GM23338 (cell line): ENCODE measurements at regions not wholly inside any gene's neighbourhood (a gene's known extent, or its start where the extent isn't known, plus 50 kb on each side); places are given as distances from the start of the nearest gene placed in this dataset.

Experiments
- ATAC-seq: fragments of 200-7000 bp; cut with Tn5 transposase; 3 replicates; pipeline ENCODE4 v1.9.1; 2020
- DNase-seq: peaks from one replicate; pipeline ENCODE4 v3.0.0-alpha.2; 2015; ENCODE audit warnings: low spot score
- H2AFZ ChIP-seq: fragments of 200-600 bp; sonication (generic); 2 replicates; pipeline ENCODE4 v1.8.0; 2016; ENCODE audit warnings: antibody characterized with exemption, mild to moderate bottlenecking, moderate library complexity
- H3F3A ChIP-seq: fragments of 200-600 bp; sonication (generic); replicated peaks from 2 replicates; pipeline ENCODE4 v1.8.0; 2017; ENCODE audit warnings: antibody characterized with exemption, mixed run types, low read depth
- H3K27ac ChIP-seq: fragments of 200-600 bp; sonication (generic); 2 replicates; pipeline ENCODE4 v1.6.1; 2016; ENCODE audit warnings: low read depth
- H3K27me3 ChIP-seq: fragments of 200-600 bp; sonication (generic); 2 replicates; pipeline ENCODE4 v1.8.0; 2016; ENCODE audit warnings: mild to moderate bottlenecking, mixed run types, moderate library complexity; ENCODE audit not compliant: insufficient read depth
- H3K36me3 ChIP-seq: fragments of 200-600 bp; sonication (generic); 2 replicates; pipeline ENCODE4 v1.8.0; 2016; ENCODE audit warnings: mild to moderate bottlenecking; ENCODE audit not compliant: insufficient read depth
- H3K4me1 ChIP-seq: fragments of 200-600 bp; sonication (generic); 2 replicates; pipeline ENCODE4 v1.8.0; 2016; ENCODE audit warnings: mild to moderate bottlenecking, moderate library complexity; ENCODE audit not compliant: insufficient read depth
- H3K4me2 ChIP-seq: fragments of 200-600 bp; sonication (generic); 2 replicates; pipeline ENCODE4 v1.7.1; 2017; ENCODE audit warnings: mixed run types
- H3K4me3 ChIP-seq: fragments of 200-600 bp; sonication (generic); 2 replicates; pipeline ENCODE4 v1.6.1; 2016; ENCODE audit warnings: mixed run types
- H3K79me2 ChIP-seq: fragments of 200-600 bp; sonication (generic); replicated peaks from 2 replicates; pipeline ENCODE4 v1.8.0; 2017; ENCODE audit warnings: mild to moderate bottlenecking; ENCODE audit not compliant: insufficient read depth
- H3K9me2 ChIP-seq: fragments of 200-600 bp; sonication (generic); 2 replicates; pipeline ENCODE4 v1.8.0; 2017; ENCODE audit not compliant: insufficient read depth
- H4K20me1 ChIP-seq: fragments of 200-600 bp; sonication (generic); replicated peaks from 2 replicates; pipeline ENCODE4 v1.8.0; 2017; ENCODE audit warnings: mild to moderate bottlenecking; ENCODE audit not compliant: insufficient read depth
- H3K27ac Mint-ChIP-seq: 2 replicates; pipeline ENCODE4 v1.8.0; 2020; ENCODE audit warnings: inconsistent platforms, mild to moderate bottlenecking, moderate library complexity, mixed read lengths
- H3K27me3 Mint-ChIP-seq: 3 replicates; pipeline ENCODE4 v1.8.0; 2022; ENCODE audit warnings: low read depth, mild to moderate bottlenecking, moderate library complexity, mixed read lengths, inconsistent platforms; ENCODE audit not compliant: insufficient read depth, poor library complexity
- H3K36me3 Mint-ChIP-seq: 3 replicates; pipeline ENCODE4 v1.8.0; 2021; ENCODE audit warnings: low read depth, mild to moderate bottlenecking, inconsistent platforms, moderate library complexity, mixed read lengths
- H3K4me1 Mint-ChIP-seq: 3 replicates; pipeline ENCODE4 v1.8.0; 2020; ENCODE audit warnings: mild to moderate bottlenecking, inconsistent platforms, mixed read lengths
- H3K4me3 Mint-ChIP-seq: 3 replicates; pipeline ENCODE4 v1.8.0; 2021; ENCODE audit warnings: moderate library complexity, mild to moderate bottlenecking, inconsistent platforms, mixed read lengths
- H3K9me3 Mint-ChIP-seq: 3 replicates; pipeline ENCODE4 v1.8.0; 2020; ENCODE audit warnings: moderate library complexity, mild to moderate bottlenecking, inconsistent platforms, mixed read lengths
- CREB1 ChIP-seq: fragments of 250-450 bp; sonication (Bioruptor Pico); IDR thresholded peaks from 2 replicates; pipeline ENCODE4 v1.5.0; 2020; ENCODE audit warnings: low read depth, mild to moderate bottlenecking, moderate library complexity
- CTCF ChIP-seq, 2 experiments: fragments of 200-600 bp in 1 of 2; sonication (generic) in 1 of 2; conservative IDR thresholded peaks; 2 replicates each; pipeline versions ENCODE4 v1.5.1 to v1.6.1; 2016 to 2017; ENCODE audit warnings: antibody characterized with exemption in 2 of 2, low read depth in 2 of 2, mild to moderate bottlenecking in 2 of 2, moderate library complexity in 1 of 2
- ZNF114 ChIP-seq: fragments of 250-450 bp; sonication (Bioruptor Pico); IDR thresholded peaks from 2 replicates; pipeline ENCODE4 v1.5.0; 2020; ENCODE audit warnings: mild to moderate bottlenecking, moderate library complexity
- ZNF331 ChIP-seq: fragments of 250-450 bp; sonication (Bioruptor Pico); IDR thresholded peaks from 2 replicates; pipeline ENCODE4 v1.5.0; 2020; ENCODE audit warnings: low read depth, mild to moderate bottlenecking, moderate library complexity
- TF ChIP-seq, protein P1 (sequence below): fragments of 250-450 bp; sonication (Bioruptor Pico); IDR thresholded peaks from 2 replicates; pipeline ENCODE4 v1.5.0; 2020; ENCODE audit warnings: mild to moderate bottlenecking, moderate library complexity

DNA sequence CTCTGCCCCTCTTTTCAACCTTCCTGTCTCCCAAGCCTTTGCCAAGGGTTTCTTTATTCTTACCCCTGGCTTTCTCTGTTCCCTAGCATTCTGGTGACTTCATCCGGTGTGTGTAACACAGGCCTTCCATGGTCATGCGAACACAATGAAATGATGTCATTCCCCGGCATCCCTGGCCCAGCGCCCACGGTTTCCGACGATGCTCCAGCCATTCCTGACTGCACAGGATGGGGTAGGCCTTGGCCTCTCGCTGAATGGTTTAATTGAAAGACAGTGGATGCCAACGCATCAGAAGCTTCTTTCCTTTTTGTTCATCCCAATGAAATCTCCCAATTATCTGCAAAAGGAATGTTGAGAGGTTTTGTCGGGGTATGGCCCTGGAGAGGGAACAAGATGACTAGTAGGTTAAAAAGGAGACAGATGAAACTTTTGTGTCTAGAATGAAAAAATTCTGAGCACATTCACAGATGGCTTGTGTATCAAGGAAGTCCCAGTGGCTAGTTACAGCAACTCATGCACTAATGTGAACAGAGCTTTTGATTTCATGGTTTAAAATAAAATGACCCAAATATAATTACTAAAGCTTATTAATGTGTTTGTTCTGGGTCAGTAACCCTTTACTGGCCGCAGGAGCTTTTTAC lies 655.0 kb downstream of the QKI start:
- no peaks in the 10 kb centered on the region for H3K79me2 ChIP-seq
- H3K36me3 ChIP-seq, result no peaks in the 10 kb centered on the region
- no peaks in the 10 kb centered on the region for H3K4me1 ChIP-seq
- Mint-ChIP-seq H3K36me3 (no peaks in the 10 kb centered on the region), H3K9me3 (no peaks in the 10 kb centered on the region), H3K4me1 (no peaks in the 10 kb centered on the region), H3K27ac (no peak overlapping the region), H3K4me3 (no peak overlapping the region), H3K27me3 (no peaks in the 10 kb centered on the region)
- H3K27me3 ChIP-seq, result no peaks in the 10 kb centered on the region
- H3K9me2 ChIP-seq, result no peaks in the 10 kb centered on the region
- H3K4me3 ChIP-seq, result no peak overlapping the region
- peak overlapping the region; percentile 7; the same call in 1 of the 2 replicates for H2AFZ ChIP-seq
- H3F3A ChIP-seq, result no peaks in the 10 kb centered on the region
- ATAC-seq, result no peak; the same call in 2 of the 3 replicates
- H3K4me2 ChIP-seq, result no peak overlapping the region
- DNase-seq, result no peak
- H4K20me1 ChIP-seq, result no peaks in the 10 kb centered on the region
- TF ChIP-seq ZNF331 (CRISPR knock-in tag), result no peak
- H3K27ac ChIP-seq, result no peak overlapping the region

GRCh38 chr6:164068527-164068926 lies 654.0 kb downstream of the QKI start:
- Histone ChIP-seq H3K4me2 (no peak overlapping the region), H3K4me1 (no peaks in the 10 kb centered on the region), H3K27ac (no peak overlapping the region), H3F3A (no peaks in the 10 kb centered on the region), H3K36me3 (no peaks in the 10 kb centered on the region), H3K4me3 (no peak overlapping the region), H3K27me3 (no peaks in the 10 kb centered on the region), H2AFZ (no peak overlapping the region), H3K79me2 (no peaks in the 10 kb centered on the region), H3K9me2 (no peaks in the 10 kb centered on the region), H4K20me1 (no peaks in the 10 kb centered on the region)
- Mint-ChIP-seq H3K4me3 (no peak overlapping the region), H3K27me3 (no peaks in the 10 kb centered on the region), H3K27ac (no peak overlapping the region), H3K36me3 (no peaks in the 10 kb centered on the region), H3K4me1 (no peaks in the 10 kb centered on the region), H3K9me3 (no peaks in the 10 kb centered on the region)
- TF ChIP-seq CTCF (conservative IDR thresholded peaks at IDR 0.05; ENCODE audit: low read depth in 2 of 2) (no peak), ZNF114 (CRISPR knock-in tag) (no peak), CREB1 (CRISPR knock-in tag) (no peak)
- TF ChIP-seq, protein P1, sequence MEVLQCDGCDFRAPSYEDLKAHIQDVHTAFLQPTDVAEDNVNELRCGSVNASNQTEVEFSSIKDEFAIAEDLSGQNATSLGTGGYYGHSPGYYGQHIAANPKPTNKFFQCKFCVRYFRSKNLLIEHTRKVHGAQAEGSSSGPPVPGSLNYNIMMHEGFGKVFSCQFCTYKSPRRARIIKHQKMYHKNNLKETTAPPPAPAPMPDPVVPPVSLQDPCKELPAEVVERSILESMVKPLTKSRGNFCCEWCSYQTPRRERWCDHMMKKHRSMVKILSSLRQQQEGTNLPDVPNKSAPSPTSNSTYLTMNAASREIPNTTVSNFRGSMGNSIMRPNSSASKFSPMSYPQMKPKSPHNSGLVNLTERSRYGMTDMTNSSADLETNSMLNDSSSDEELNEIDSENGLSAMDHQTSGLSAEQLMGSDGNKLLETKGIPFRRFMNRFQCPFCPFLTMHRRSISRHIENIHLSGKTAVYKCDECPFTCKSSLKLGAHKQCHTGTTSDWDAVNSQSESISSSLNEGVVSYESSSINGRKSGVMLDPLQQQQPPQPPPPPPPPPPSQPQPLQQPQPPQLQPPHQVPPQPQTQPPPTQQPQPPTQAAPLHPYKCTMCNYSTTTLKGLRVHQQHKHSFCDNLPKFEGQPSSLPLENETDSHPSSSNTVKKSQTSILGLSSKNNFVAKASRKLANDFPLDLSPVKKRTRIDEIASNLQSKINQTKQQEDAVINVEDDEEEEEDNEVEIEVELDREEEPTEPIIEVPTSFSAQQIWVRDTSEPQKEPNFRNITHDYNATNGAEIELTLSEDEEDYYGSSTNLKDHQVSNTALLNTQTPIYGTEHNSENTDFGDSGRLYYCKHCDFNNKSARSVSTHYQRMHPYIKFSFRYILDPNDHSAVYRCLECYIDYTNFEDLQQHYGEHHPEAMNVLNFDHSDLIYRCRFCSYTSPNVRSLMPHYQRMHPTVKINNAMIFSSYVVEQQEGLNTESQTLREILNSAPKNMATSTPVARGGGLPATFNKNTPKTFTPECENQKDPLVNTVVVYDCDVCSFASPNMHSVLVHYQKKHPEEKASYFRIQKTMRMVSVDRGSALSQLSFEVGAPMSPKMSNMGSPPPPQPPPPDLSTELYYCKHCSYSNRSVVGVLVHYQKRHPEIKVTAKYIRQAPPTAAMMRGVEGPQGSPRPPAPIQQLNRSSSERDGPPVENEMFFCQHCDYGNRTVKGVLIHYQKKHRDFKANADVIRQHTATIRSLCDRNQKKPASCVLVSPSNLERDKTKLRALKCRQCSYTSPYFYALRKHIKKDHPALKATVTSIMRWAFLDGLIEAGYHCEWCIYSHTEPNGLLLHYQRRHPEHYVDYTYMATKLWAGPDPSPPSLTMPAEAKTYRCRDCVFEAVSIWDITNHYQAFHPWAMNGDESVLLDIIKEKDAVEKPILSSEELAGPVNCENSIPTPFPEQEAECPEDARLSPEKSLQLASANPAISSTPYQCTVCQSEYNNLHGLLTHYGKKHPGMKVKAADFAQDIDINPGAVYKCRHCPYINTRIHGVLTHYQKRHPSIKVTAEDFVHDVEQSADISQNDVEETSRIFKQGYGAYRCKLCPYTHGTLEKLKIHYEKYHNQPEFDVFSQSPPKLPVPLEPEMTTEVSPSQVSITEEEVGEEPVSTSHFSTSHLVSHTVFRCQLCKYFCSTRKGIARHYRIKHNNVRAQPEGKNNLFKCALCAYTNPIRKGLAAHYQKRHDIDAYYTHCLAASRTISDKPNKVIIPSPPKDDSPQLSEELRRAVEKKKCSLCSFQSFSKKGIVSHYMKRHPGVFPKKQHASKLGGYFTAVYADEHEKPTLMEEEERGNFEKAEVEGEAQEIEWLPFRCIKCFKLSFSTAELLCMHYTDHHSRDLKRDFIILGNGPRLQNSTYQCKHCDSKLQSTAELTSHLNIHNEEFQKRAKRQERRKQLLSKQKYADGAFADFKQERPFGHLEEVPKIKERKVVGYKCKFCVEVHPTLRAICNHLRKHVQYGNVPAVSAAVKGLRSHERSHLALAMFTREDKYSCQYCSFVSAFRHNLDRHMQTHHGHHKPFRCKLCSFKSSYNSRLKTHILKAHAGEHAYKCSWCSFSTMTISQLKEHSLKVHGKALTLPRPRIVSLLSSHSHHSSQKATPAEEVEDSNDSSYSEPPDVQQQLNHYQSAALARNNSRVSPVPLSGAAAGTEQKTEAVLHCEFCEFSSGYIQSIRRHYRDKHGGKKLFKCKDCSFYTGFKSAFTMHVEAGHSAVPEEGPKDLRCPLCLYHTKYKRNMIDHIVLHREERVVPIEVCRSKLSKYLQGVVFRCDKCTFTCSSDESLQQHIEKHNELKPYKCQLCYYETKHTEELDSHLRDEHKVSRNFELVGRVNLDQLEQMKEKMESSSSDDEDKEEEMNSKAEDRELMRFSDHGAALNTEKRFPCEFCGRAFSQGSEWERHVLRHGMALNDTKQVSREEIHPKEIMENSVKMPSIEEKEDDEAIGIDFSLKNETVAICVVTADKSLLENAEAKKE (CRISPR knock-in tag), result no peak
- ATAC-seq (no peak), DNase-seq (no peak)
